H9 (cell line): ENCODE measurements at regions not wholly inside any gene's neighbourhood (a gene's known extent, or its start where the extent isn't known, plus 50 kb on each side); places are given as distances from the start of the nearest gene placed in this dataset.

Source experiments
- DNase-seq: peaks from one replicate; pipeline ENCODE4 v3.0.0-alpha.2; 2017
- H2AFZ ChIP-seq: one replicate; pipeline ENCODE4 v1.6.1; 2013; ENCODE audit warnings: mild to moderate bottlenecking, low read length, control low read depth, moderate library complexity
- H2AK5ac ChIP-seq: 2 replicates; pipeline ENCODE4 v1.6.1; 2013; ENCODE audit warnings: low read length, control low read depth, mixed read lengths; ENCODE audit not compliant: insufficient read length
- H2BK120ac ChIP-seq: one replicate; pipeline ENCODE4 v1.6.1; 2013; ENCODE audit warnings: low read depth, mild to moderate bottlenecking, low read length, control low read depth, inconsistent platforms; ENCODE audit not compliant: poor library complexity, severe bottlenecking
- H2BK12ac ChIP-seq: 2 replicates; pipeline ENCODE4 v1.6.1; 2013; ENCODE audit warnings: low read length, control low read depth, mixed read lengths, low read depth; ENCODE audit not compliant: insufficient read length
- H2BK15ac ChIP-seq: 2 replicates; pipeline ENCODE4 v1.6.1; 2013; ENCODE audit warnings: low read depth, low read length, control low read depth
- H2BK20ac ChIP-seq: one replicate; pipeline ENCODE4 v1.6.1; 2013; ENCODE audit warnings: low read depth, mild to moderate bottlenecking, low read length, control low read depth, inconsistent platforms; ENCODE audit not compliant: poor library complexity, severe bottlenecking
- H2BK5ac ChIP-seq: 2 replicates; pipeline ENCODE4 v1.6.1; 2013; ENCODE audit warnings: low read length, control low read depth, mixed read lengths; ENCODE audit not compliant: insufficient read length
- H3K14ac ChIP-seq: 2 replicates; pipeline ENCODE4 v1.6.1; 2013; ENCODE audit warnings: low read length, control low read depth; ENCODE audit not compliant: insufficient read depth
- H3K18ac ChIP-seq: 2 replicates; pipeline ENCODE4 v1.6.1; 2013; ENCODE audit warnings: low read depth, mild to moderate bottlenecking, mixed read lengths, low read length, control low read depth; ENCODE audit not compliant: insufficient read length
- H3K23ac ChIP-seq: 2 replicates; pipeline ENCODE4 v1.6.1; 2013; ENCODE audit warnings: low read length, control low read depth, mixed read lengths, low read depth; ENCODE audit not compliant: insufficient read length
- H3K23me2 ChIP-seq: 2 replicates; pipeline ENCODE4 v1.6.1; 2013; ENCODE audit warnings: low read depth, mild to moderate bottlenecking, mixed read lengths, low read length, control low read depth; ENCODE audit not compliant: insufficient read length, poor library complexity, severe bottlenecking
- H3K27ac ChIP-seq: 2 replicates; pipeline ENCODE4 v1.5.1; 2013; ENCODE audit warnings: low read length, control low read depth, mixed read lengths, low read depth; ENCODE audit not compliant: insufficient read length
- H3K27me3 ChIP-seq: 2 replicates; pipeline ENCODE4 v1.6.1; 2013; ENCODE audit warnings: low read length, control low read depth, inconsistent platforms; ENCODE audit not compliant: insufficient read depth
- H3K4ac ChIP-seq: 2 replicates; pipeline ENCODE4 v1.6.1; 2013; ENCODE audit warnings: low read depth, mild to moderate bottlenecking, control low read depth, inconsistent platforms, low read length, moderate library complexity
- H3K4me1 ChIP-seq: 2 replicates; pipeline ENCODE4 v1.6.1; 2013; ENCODE audit warnings: low read length, control low read depth, inconsistent platforms; ENCODE audit not compliant: insufficient read depth
- H3K4me2 ChIP-seq: 2 replicates; pipeline ENCODE4 v1.6.1; 2013; ENCODE audit warnings: low read length, control low read depth, mixed read lengths; ENCODE audit not compliant: insufficient read length, insufficient read depth
- H3K56ac ChIP-seq: 2 replicates; pipeline ENCODE4 v1.6.1; 2013; ENCODE audit warnings: low read depth, mild to moderate bottlenecking, mixed read lengths, low read length, control low read depth; ENCODE audit not compliant: insufficient read length
- H3K79me1 ChIP-seq: 2 replicates; pipeline ENCODE4 v1.6.1; 2013; ENCODE audit warnings: low read depth, mild to moderate bottlenecking, moderate library complexity, low read length, control low read depth, inconsistent platforms; ENCODE audit not compliant: insufficient read depth, poor library complexity, severe bottlenecking
- H3K79me2 ChIP-seq: 2 replicates; pipeline ENCODE4 v1.6.1; 2013; ENCODE audit warnings: low read length, control low read depth, inconsistent platforms; ENCODE audit not compliant: insufficient read depth
- H3K9ac ChIP-seq: 2 replicates; pipeline ENCODE4 v1.6.1; 2013; ENCODE audit warnings: low read length, control low read depth, mixed read lengths; ENCODE audit not compliant: insufficient read length; ENCODE audit errors: extremely low read depth
- H3K9me3 ChIP-seq: one replicate; pipeline ENCODE4 v1.6.1; 2013; ENCODE audit warnings: low read depth, low read length, inconsistent platforms; ENCODE audit not compliant: control insufficient read depth
- H3T11ph ChIP-seq: one replicate; pipeline ENCODE4 v1.6.1; 2013; ENCODE audit warnings: mild to moderate bottlenecking, low read length, control low read depth, inconsistent platforms
- H4K20me1 ChIP-seq: one replicate; pipeline ENCODE4 v1.6.1; 2013; ENCODE audit not compliant: control insufficient read depth, insufficient read length, insufficient read depth
- H4K5ac ChIP-seq: 2 replicates; pipeline ENCODE4 v1.6.1; 2013; ENCODE audit warnings: low read depth, mild to moderate bottlenecking, mixed read lengths, low read length, control low read depth; ENCODE audit not compliant: insufficient read length
- H4K8ac ChIP-seq: replicated peaks from 2 replicates; pipeline ENCODE4 v1.6.1; 2013; ENCODE audit warnings: low read length, control low read depth, mixed read lengths, low read depth; ENCODE audit not compliant: insufficient read length
- H4K91ac ChIP-seq: 2 replicates; pipeline ENCODE4 v1.6.1; 2013; ENCODE audit warnings: low read depth, mild to moderate bottlenecking, moderate library complexity, mixed read lengths, low read length, control low read depth; ENCODE audit not compliant: insufficient read length
- H3K27ac Mint-ChIP-seq, 3 experiments: 2 replicates in 2 of 3; 3 replicates in 1 of 3; pipeline ENCODE4 v1.8.0; 2020 to 2021; ENCODE audit warnings: mixed read lengths in 3 of 3, mild to moderate bottlenecking in 1 of 3, moderate library complexity in 1 of 3
- H3K27me3 Mint-ChIP-seq: 2 replicates; pipeline ENCODE4 v1.8.0; 2021; ENCODE audit warnings: low read depth, mild to moderate bottlenecking, moderate library complexity, mixed read lengths
- H3K36me3 Mint-ChIP-seq, 3 experiments: 2 replicates in 2 of 3; 3 replicates in 1 of 3; pipeline ENCODE4 v1.8.0; 2020 to 2021; ENCODE audit warnings: low read depth in 3 of 3, mixed read lengths in 3 of 3; ENCODE audit not compliant: insufficient read depth in 1 of 3
- H3K4me1 Mint-ChIP-seq, 2 experiments: 2 replicates each; pipeline ENCODE4 v1.8.0; 2020; ENCODE audit warnings: mixed read lengths in 2 of 2
- H3K4me3 Mint-ChIP-seq, 2 experiments: 2 replicates in 1 of 2; 3 replicates in 1 of 2; pipeline ENCODE4 v1.8.0; 2020 to 2021; ENCODE audit warnings: mild to moderate bottlenecking in 2 of 2, mixed read lengths in 2 of 2, moderate library complexity in 1 of 2
- H3K9me3 Mint-ChIP-seq, 2 experiments: 2 replicates in 1 of 2; 3 replicates in 1 of 2; pipeline ENCODE4 v1.8.0; 2020; ENCODE audit warnings: mild to moderate bottlenecking in 2 of 2, mixed read lengths in 2 of 2, moderate library complexity in 1 of 2
- CTCF ChIP-seq: fragments of 200-600 bp; sonication (generic); conservative IDR thresholded peaks from 3 replicates; pipeline ENCODE4 v1.8.0; 2021; ENCODE audit warnings: antibody characterized with exemption, mild to moderate bottlenecking
- WGBS: extraction: QIAGEN DNeasy Blood & Tissue Kit; methylation state at CpG from one replicate; pipeline ENCODE4 v1.1.7; 2013; ENCODE audit warnings: missing lambda C conversion rate, low lambda C conversion rate, mixed read lengths; ENCODE audit not compliant: insufficient read length; ENCODE audit errors: extremely low coverage; 5-methylcytosine and 5-hydroxymethylcytosine counted together

- WGBS = no CpG with 5 or more reads among the region's 1 CpG
- no peak overlapping the region for H3K4me3 Mint-ChIP-seq
- H2BK12ac ChIP-seq = no peak overlapping the region
Observed at GRCh38 chr10:57769298-57769697, 498.4 kb downstream of the IPMK start.

More at GRCh38 chr10:57769298-57769697, 498.4 kb downstream of the IPMK start:
- Mint-ChIP-seq H3K27me3 (no peaks in the 10 kb centered on the region), H3K36me3 (peaks cover 1 to 20% (median 8%) of the 10 kb centered on the region in 3 experiments; a peak in 5 of 7 replicates), H3K27ac (no peak overlapping the region), H3K4me1 (no peaks in the 10 kb centered on the region), H3K9me3 (peaks cover 14 to 15% of the 10 kb centered on the region in 2 experiments)
- Histone ChIP-seq H3K23me2 (no peaks in the 10 kb centered on the region), H3K79me1 (no peaks in the 10 kb centered on the region), H2AFZ (no peak overlapping the region), H3K27me3 (no peaks in the 10 kb centered on the region), H3K4me2 (no peak overlapping the region), H3K9ac (no peak overlapping the region), H3K9me3 (no peaks in the 10 kb centered on the region), H4K8ac (no peak overlapping the region), H3K18ac (no peak overlapping the region), H3K4me1 (no peaks in the 10 kb centered on the region), H4K20me1 (no peaks in the 10 kb centered on the region), H3K14ac (no peak overlapping the region), H3T11ph (no peak overlapping the region), H2AK5ac (no peak overlapping the region), H3K56ac (no peak overlapping the region), H3K27ac (no peak overlapping the region), H3K79me2 (no peaks in the 10 kb centered on the region), H4K91ac (no peak overlapping the region), H2BK15ac (no peak overlapping the region), H4K5ac (no peak overlapping the region), H3K4ac (no peak overlapping the region), H2BK20ac (no peak overlapping the region), H2BK5ac (no peak overlapping the region), H2BK120ac (no peak overlapping the region), H3K23ac (no peak overlapping the region)
- TF ChIP-seq CTCF = no peak
- no peak for DNase-seq
